ENCODE measurements at regions not wholly inside any gene's neighbourhood (a gene's known extent, or its start where the extent isn't known, plus 50 kb on each side); places are given as distances from the start of the nearest gene placed in this dataset.

DNA sequence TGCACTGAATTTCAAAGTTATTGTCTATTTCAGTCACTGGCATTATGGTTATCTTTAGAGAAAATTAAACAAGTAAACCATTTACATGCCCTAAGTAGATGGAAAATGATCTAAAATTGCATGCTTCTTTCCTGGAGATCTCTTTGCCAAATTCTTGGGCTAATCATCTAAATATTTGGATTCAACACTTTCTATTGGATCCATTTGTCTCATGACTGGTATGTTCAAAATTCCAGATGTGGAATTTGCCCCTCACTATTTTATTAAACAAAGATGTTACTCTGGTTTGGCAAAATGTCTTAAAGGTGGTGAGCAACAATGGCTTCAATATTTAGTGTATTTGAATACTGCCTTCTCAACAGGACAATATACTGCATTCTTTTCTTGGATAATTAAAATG lies 147.5 kb upstream of the CASK start:
- H3K4me3 ChIP-seq (ENCODE audit: low read length): no peak overlapping the region
- TF ChIP-seq, protein P1, sequence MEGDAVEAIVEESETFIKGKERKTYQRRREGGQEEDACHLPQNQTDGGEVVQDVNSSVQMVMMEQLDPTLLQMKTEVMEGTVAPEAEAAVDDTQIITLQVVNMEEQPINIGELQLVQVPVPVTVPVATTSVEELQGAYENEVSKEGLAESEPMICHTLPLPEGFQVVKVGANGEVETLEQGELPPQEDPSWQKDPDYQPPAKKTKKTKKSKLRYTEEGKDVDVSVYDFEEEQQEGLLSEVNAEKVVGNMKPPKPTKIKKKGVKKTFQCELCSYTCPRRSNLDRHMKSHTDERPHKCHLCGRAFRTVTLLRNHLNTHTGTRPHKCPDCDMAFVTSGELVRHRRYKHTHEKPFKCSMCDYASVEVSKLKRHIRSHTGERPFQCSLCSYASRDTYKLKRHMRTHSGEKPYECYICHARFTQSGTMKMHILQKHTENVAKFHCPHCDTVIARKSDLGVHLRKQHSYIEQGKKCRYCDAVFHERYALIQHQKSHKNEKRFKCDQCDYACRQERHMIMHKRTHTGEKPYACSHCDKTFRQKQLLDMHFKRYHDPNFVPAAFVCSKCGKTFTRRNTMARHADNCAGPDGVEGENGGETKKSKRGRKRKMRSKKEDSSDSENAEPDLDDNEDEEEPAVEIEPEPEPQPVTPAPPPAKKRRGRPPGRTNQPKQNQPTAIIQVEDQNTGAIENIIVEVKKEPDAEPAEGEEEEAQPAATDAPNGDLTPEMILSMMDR (conservative IDR thresholded peaks at IDR 0.05; ENCODE audit: low read depth, low read length): no peak
- no peak for DNase-seq (ENCODE audit: low read depth)

DNA sequence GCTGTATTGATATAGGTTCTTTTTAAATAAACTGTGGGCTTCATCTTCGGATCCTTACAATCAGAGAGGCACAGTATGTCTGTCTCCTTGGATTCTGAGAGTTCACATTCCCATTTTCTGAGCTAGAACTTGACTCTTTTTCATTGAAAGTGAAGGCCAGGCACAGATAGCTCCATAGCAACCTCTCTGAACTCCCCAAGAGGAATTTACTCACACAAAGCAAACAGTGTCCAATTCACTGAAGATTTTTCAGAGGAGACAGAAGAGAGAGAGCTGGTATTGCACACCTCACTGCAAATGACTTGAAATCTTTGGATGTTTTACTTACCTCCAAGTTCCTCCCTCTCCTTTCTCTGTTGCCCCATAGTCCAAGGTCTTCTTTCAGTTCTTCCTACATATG lies 130.9 kb upstream of the CASK start:
- no peak overlapping the region for H3K4me3 ChIP-seq (ENCODE audit: low read length)
- no peak for DNase-seq (ENCODE audit: low read depth)
- TF ChIP-seq, protein P1 (conservative IDR thresholded peaks at IDR 0.05; ENCODE audit: low read depth, low read length): no peak

DNA sequence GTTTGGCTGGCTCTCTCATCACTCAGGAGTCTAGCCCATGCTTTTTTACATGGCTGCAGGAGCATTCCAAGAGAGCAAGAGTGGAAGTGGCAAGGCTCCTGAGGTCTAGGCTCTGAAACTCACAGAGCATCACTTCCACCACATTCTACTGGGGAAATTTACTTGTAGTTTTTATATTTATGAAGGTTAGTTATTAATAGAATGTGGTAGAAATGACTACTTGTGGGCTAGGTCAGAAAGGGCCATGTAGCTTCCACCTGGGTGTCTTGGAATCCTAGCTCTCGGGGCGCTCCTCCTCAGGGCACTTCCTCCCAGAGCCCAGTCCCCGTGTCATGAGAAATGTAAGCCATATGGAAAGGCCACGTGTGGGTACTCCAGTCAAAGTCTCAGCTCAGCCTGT lies 127.0 kb upstream of the CASK start:
- TF ChIP-seq, protein P1 (conservative IDR thresholded peaks at IDR 0.05; ENCODE audit: low read depth, low read length): no peak
- H3K4me3 ChIP-seq (ENCODE audit: low read length): no peak overlapping the region
- no peak for DNase-seq (ENCODE audit: low read depth)

DNA sequence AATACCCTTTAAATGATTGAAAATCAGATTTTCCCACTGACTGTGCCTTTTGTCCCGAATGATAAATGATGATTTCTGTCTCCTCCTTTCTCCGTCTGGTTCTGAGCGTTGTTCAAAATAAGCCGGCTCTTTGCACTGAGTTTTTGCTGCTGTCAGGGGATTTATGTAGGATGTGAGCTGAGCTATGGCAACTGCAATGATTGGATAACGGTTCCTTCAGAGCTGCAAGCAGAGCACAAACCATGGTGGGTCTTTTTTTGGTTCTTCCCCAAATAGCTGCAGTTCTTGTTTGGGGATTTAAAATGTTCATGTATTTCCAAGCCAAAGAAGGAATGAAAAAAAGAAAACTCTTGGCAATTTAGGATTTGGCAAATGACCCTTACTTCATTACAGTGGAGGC lies 124.5 kb upstream of the CASK start:
- no peak overlapping the region for H3K4me3 ChIP-seq (ENCODE audit: low read length)
- DNase-seq (ENCODE audit: low read depth): no peak
- TF ChIP-seq, protein P1 (conservative IDR thresholded peaks at IDR 0.05; ENCODE audit: low read depth, low read length): no peak

DNA sequence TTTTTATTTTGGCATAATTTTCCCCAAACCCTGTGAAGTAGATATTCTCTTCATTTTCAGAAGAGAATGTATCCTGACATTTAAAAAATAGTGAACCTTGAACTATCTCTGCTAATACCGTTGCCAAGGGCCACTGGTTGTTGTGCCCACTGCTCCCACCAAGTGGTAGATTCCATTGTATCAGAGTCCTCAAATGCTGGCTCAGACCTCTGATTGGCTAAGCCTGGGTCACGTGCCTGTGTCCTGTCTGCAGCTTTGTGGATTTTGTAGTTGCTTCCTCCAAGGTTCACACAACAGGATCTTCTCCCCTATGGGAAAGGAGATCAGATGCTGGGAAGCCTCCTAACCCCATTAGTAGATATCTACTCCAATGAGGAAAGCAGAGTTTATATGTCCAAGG lies 104.8 kb upstream of the CASK start:
- DNase-seq (ENCODE audit: low read depth): no peak
- TF ChIP-seq, protein P1 (conservative IDR thresholded peaks at IDR 0.05; ENCODE audit: low read depth, low read length): no peak
- no peak overlapping the region for H3K4me3 ChIP-seq (ENCODE audit: low read length)

DNA sequence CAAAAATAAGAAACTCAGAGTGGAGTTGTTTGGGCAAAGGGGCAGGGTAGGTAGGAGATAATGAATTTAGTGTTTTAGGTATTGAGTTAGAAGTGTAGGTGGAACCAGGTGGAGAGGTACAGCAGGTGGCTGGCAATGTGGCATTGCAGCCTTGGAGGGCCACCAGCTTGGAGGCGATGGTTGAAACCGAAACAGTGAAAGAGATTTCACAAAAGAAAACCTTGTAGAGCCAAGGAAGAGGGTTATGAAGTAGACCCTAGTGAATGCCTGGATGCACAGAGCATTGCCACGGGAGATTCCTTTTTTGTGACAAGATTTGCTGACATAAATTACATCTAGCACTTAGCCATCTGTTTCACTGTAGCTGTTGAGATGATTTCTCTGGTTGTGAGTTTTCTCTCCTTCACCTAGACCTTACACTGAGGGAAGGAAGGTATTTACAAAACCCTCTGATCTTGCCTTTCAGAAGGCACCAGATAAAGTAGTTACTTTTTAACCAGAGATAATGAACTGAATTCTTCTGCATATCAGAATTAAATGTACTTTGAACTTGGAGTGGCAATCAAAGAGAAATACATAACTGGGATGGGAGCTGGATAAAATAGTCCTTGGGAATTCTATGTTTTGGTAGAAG lies 104.1 kb upstream of the CASK start:
- no peak overlapping the region for H3K4me3 ChIP-seq (ENCODE audit: low read length)
- TF ChIP-seq, protein P1 (conservative IDR thresholded peaks at IDR 0.05; ENCODE audit: low read depth, low read length): no peak
- no peak for DNase-seq (ENCODE audit: low read depth)

DNA sequence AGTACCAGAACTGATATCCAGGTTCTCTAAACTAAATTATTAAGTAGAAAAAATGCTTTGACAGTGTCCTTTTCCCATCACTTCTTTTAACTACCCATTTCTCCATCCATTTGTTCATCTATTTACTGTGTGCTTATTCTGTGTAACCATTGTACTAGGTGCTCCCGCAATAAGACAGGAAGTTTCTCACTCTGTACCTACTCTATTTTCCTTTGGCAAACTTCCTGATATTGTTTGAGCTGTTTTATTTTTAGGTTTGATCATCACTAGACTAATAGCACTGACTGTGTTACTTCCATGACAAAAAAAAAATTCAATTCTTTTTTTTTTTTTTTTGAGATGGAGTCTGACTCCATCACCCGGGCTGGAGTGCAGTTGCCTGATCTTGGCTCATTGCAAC lies 102.5 kb upstream of the CASK start:
- DNase-seq (ENCODE audit: low read depth): no peak
- TF ChIP-seq, protein P1 (conservative IDR thresholded peaks at IDR 0.05; ENCODE audit: low read depth, low read length): no peak
- H3K4me3 ChIP-seq (ENCODE audit: low read length): no peak overlapping the region
